Liver (tissue), 7 donors: ENCODE measurements at regions not wholly inside any gene's neighbourhood (a gene's known extent, or its start where the extent isn't known, plus 50 kb on each side); places are given as distances from the start of the nearest gene placed in this dataset.

Source experiments
- DNase-seq: peaks from one replicate; pipeline ENCODE4 v3.0.0-alpha.2; 2017; ENCODE audit warnings: low spot score
- H3K27ac ChIP-seq, 2 donors: one replicate each; pipeline ENCODE4 v1.7.0; 2013; ENCODE audit warnings: inconsistent platforms in 2 of 2, low read length in 2 of 2, control low read depth in 1 of 2, low read depth in 1 of 2, mild to moderate bottlenecking in 1 of 2
- H3K27me3 ChIP-seq, 4 donors: one replicate each; pipeline versions ENCODE4 v1.6.1 to v1.7.0; 2013; ENCODE audit warnings: low read length in 3 of 4, inconsistent platforms in 1 of 4, mild to moderate bottlenecking in 1 of 4, moderate library complexity in 1 of 4; ENCODE audit not compliant: control insufficient read depth in 4 of 4, insufficient read depth in 4 of 4
- H3K36me3 ChIP-seq, 4 donors: one replicate each; pipeline versions ENCODE4 v1.6.1 to v1.7.0; 2013; ENCODE audit warnings: low read length in 3 of 4, mild to moderate bottlenecking in 3 of 4, low read depth in 1 of 4, moderate library complexity in 1 of 4; ENCODE audit not compliant: control insufficient read depth in 4 of 4, insufficient read depth in 3 of 4
- H3K4me1 ChIP-seq, 4 donors: one replicate each; pipeline versions ENCODE4 v1.6.1 to v1.7.0; 2013; ENCODE audit warnings: low read length in 3 of 4, mild to moderate bottlenecking in 3 of 4, moderate library complexity in 1 of 4; ENCODE audit not compliant: control insufficient read depth in 4 of 4, insufficient read depth in 4 of 4
- H3K4me3 ChIP-seq, 3 donors: one replicate each; pipeline versions ENCODE4 v1.6.1 to v1.7.0; 2013; ENCODE audit warnings: low read length in 3 of 3, control low read depth in 1 of 3, low read depth in 1 of 3, mild to moderate bottlenecking in 1 of 3
- H3K9ac ChIP-seq, 2 donors: one replicate each; pipeline ENCODE4 v1.7.0; 2013; ENCODE audit warnings: low read length in 2 of 2, mild to moderate bottlenecking in 2 of 2, moderate library complexity in 2 of 2, control low read depth in 1 of 2, low read depth in 1 of 2
- H3K9me3 ChIP-seq, 4 donors: one replicate each; pipeline versions ENCODE4 v1.6.1 to v1.7.0; 2013; ENCODE audit warnings: low read length in 3 of 4; ENCODE audit not compliant: control insufficient read depth in 4 of 4
- EGR1 ChIP-seq, 2 donors: IDR thresholded peaks; 2 replicates each; pipeline ENCODE4 v1.6.1; 2016 to 2018; ENCODE audit warnings: antibody characterized with exemption in 2 of 2, low read depth in 2 of 2
- FOXA1 ChIP-seq: IDR thresholded peaks from 2 replicates; pipeline ENCODE4 v1.6.1; 2016; ENCODE audit warnings: antibody characterized with exemption
- FOXA2 ChIP-seq: IDR thresholded peaks from 2 replicates; pipeline ENCODE4 v1.6.1; 2016; ENCODE audit warnings: antibody characterized with exemption
- GABPA ChIP-seq, 2 donors: IDR thresholded peaks in 1 of 2; conservative IDR thresholded peaks in 1 of 2; 2 replicates each; pipeline ENCODE4 v1.6.1; 2016; ENCODE audit warnings: antibody characterized with exemption in 2 of 2, mild to moderate bottlenecking in 1 of 2, moderate library complexity in 1 of 2
- HNF4A ChIP-seq, 2 donors: conservative IDR thresholded peaks; 2 replicates each; pipeline ENCODE4 v1.6.1; 2016; ENCODE audit warnings: antibody characterized with exemption in 2 of 2, mild to moderate bottlenecking in 2 of 2
- HNF4G ChIP-seq: IDR thresholded peaks from 2 replicates; pipeline ENCODE4 v1.6.1; 2016; ENCODE audit warnings: antibody characterized with exemption
- JUND ChIP-seq, 2 donors: IDR thresholded peaks; 2 replicates each; pipeline ENCODE4 v1.6.1; 2016; ENCODE audit warnings: antibody characterized with exemption in 2 of 2
- NR2F2 ChIP-seq: IDR thresholded peaks from 2 replicates; pipeline ENCODE4 v1.6.1; 2016; ENCODE audit warnings: antibody characterized with exemption
- RAD21 ChIP-seq, 2 donors: IDR thresholded peaks; 2 replicates each; pipeline ENCODE4 v1.6.1; 2016; ENCODE audit warnings: antibody characterized with exemption in 2 of 2, mild to moderate bottlenecking in 2 of 2
- RXRA ChIP-seq, 2 donors: IDR thresholded peaks; 2 replicates each; pipeline ENCODE4 v1.6.1; 2017 to 2018; ENCODE audit warnings: antibody characterized with exemption in 2 of 2, mild to moderate bottlenecking in 1 of 2
- SP1 ChIP-seq: IDR thresholded peaks from 2 replicates; pipeline ENCODE4 v1.6.1; 2018; ENCODE audit warnings: antibody characterized with exemption, mild to moderate bottlenecking
- TAF1 ChIP-seq: conservative IDR thresholded peaks from 2 replicates; pipeline ENCODE4 v1.6.1; 2016; ENCODE audit warnings: antibody characterized with exemption, mild to moderate bottlenecking
- YY1 ChIP-seq: IDR thresholded peaks from 2 replicates; pipeline ENCODE4 v1.6.1; 2016; ENCODE audit warnings: antibody characterized with exemption, mild to moderate bottlenecking
- WGBS: extraction: QIAGEN DNeasy Blood & Tissue Kit; methylation state at CpG from one replicate; pipeline ENCODE4 v1.1.7; 2013; 5-methylcytosine and 5-hydroxymethylcytosine counted together
- TF ChIP-seq, protein P1 (sequence below): IDR thresholded peaks from 2 replicates; pipeline ENCODE4 v1.6.1; 2016; ENCODE audit warnings: antibody characterized with exemption
- TF ChIP-seq, protein P2 (sequence below): IDR thresholded peaks from 2 replicates; pipeline ENCODE4 v1.6.1; 2016; ENCODE audit warnings: antibody characterized with exemption
- TF ChIP-seq, protein P3 (sequence below): IDR thresholded peaks from 2 replicates; pipeline ENCODE4 v1.6.1; 2016; ENCODE audit warnings: antibody characterized with exemption, mild to moderate bottlenecking
- TF ChIP-seq, protein P4 (sequence below): IDR thresholded peaks from 2 replicates; pipeline ENCODE4 v1.6.1; 2016; ENCODE audit warnings: antibody characterized with exemption
- donor health status: healthy.
- donor health status: healthy.
- donor health status: healthy.
- donor health status: healthy.

DNA sequence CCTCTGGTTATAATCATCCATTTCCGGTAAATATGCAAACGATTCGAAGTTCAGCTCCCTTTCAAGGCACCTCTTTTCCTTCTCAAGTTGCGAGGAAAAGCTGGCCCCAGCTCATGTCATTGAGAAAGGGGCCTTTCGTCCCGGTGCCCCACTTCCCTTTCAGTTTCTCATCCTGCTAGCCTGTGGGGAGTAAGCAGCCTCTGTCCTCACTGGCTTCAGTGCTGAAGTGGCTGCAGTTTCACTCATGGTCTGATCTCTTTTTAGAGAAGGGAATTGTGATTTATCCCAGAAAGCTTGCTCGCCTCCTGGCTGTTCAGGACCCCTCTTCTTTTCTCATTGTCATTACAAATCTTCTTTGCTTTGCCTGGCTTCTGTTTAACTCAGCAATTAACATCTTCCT is 207.5 kb downstream of the NR4A2 start:
- no peak overlapping the region for H3K4me3 ChIP-seq
- H3K9ac ChIP-seq, result no peak overlapping the region
- H3K27me3 ChIP-seq, result no peaks in the 10 kb centered on the region
- H3K36me3 ChIP-seq, result no peaks in the 10 kb centered on the region
- no peak overlapping the region for H3K27ac ChIP-seq
- H3K4me1 ChIP-seq, result no peaks in the 10 kb centered on the region
- WGBS, result 75% methylated on average over 7 of the region's 7 CpGs
- no peak for DNase-seq
- H3K9me3 ChIP-seq, result no peaks in the 10 kb centered on the region
- TF ChIP-seq, protein P1, sequence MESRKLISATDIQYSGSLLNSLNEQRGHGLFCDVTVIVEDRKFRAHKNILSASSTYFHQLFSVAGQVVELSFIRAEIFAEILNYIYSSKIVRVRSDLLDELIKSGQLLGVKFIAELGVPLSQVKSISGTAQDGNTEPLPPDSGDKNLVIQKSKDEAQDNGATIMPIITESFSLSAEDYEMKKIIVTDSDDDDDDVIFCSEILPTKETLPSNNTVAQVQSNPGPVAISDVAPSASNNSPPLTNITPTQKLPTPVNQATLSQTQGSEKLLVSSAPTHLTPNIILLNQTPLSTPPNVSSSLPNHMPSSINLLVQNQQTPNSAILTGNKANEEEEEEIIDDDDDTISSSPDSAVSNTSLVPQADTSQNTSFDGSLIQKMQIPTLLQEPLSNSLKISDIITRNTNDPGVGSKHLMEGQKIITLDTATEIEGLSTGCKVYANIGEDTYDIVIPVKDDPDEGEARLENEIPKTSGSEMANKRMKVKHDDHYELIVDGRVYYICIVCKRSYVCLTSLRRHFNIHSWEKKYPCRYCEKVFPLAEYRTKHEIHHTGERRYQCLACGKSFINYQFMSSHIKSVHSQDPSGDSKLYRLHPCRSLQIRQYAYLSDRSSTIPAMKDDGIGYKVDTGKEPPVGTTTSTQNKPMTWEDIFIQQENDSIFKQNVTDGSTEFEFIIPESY, result no peak
- TF ChIP-seq JUND (IDR thresholded peaks at IDR 0.05) (no peak), HNF4A (conservative IDR thresholded peaks at IDR 0.05) (no peak), RXRA (IDR thresholded peaks at IDR 0.05) (no peak), FOXA1 (no peak), NR2F2 (no peak)
- TF ChIP-seq, protein P2, sequence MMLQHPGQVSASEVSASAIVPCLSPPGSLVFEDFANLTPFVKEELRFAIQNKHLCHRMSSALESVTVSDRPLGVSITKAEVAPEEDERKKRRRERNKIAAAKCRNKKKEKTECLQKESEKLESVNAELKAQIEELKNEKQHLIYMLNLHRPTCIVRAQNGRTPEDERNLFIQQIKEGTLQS, result no peak
- TF ChIP-seq, protein P3, sequence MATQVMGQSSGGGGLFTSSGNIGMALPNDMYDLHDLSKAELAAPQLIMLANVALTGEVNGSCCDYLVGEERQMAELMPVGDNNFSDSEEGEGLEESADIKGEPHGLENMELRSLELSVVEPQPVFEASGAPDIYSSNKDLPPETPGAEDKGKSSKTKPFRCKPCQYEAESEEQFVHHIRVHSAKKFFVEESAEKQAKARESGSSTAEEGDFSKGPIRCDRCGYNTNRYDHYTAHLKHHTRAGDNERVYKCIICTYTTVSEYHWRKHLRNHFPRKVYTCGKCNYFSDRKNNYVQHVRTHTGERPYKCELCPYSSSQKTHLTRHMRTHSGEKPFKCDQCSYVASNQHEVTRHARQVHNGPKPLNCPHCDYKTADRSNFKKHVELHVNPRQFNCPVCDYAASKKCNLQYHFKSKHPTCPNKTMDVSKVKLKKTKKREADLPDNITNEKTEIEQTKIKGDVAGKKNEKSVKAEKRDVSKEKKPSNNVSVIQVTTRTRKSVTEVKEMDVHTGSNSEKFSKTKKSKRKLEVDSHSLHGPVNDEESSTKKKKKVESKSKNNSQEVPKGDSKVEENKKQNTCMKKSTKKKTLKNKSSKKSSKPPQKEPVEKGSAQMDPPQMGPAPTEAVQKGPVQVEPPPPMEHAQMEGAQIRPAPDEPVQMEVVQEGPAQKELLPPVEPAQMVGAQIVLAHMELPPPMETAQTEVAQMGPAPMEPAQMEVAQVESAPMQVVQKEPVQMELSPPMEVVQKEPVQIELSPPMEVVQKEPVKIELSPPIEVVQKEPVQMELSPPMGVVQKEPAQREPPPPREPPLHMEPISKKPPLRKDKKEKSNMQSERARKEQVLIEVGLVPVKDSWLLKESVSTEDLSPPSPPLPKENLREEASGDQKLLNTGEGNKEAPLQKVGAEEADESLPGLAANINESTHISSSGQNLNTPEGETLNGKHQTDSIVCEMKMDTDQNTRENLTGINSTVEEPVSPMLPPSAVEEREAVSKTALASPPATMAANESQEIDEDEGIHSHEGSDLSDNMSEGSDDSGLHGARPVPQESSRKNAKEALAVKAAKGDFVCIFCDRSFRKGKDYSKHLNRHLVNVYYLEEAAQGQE, result no peak

DNA sequence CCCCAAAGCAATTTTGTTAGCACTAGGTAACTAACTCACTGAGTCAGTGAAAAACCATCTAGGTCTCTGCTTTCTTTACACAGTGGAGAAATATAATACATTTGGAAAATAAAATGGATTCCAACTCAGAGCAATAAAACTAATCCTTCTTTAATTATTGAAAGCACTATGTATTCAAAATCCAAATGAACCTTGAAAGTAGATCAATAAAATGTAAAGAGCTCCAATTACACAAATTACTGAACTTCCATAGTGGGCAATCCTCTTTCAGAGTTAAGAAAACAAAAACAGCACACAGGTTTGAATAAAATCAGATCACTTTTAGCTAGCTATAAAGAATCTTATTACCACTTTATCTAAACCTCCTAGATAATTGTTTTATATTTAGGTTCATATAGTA is 208.1 kb downstream of the NR4A2 start:
- H3K4me1 ChIP-seq, result no peaks in the 10 kb centered on the region
- H3K36me3 ChIP-seq, result no peaks in the 10 kb centered on the region
- no peak overlapping the region for H3K9ac ChIP-seq
- DNase-seq, result no peak
- TF ChIP-seq FOXA2 (no peak), HNF4G (no peak), TAF1 (no peak), RAD21 (IDR thresholded peaks at IDR 0.05) (no peak), FOXA1 (no peak), GABPA (IDR thresholded peaks at IDR 0.05 in 1 of 2, conservative IDR thresholded peaks at IDR 0.05 in 1 of 2) (no peak), EGR1 (IDR thresholded peaks at IDR 0.05; ENCODE audit: low read depth in 2 of 2) (no peak), SP1 (no peak), YY1 (no peak), NR2F2 (no peak)
- TF ChIP-seq, protein P4, sequence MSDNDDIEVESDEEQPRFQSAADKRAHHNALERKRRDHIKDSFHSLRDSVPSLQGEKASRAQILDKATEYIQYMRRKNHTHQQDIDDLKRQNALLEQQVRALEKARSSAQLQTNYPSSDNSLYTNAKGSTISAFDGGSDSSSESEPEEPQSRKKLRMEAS, result no peak
- TF ChIP-seq, protein P2, result no peak
- TF ChIP-seq, protein P3, result no peak
- TF ChIP-seq, protein P1, result no peak
- no peak overlapping the region for H3K4me3 ChIP-seq
- no peaks in the 10 kb centered on the region for H3K27me3 ChIP-seq
- H3K27ac ChIP-seq, result no peak overlapping the region
- no peaks in the 10 kb centered on the region for H3K9me3 ChIP-seq
